AG09319 (cell line): ENCODE measurements at regions not wholly inside any gene's neighbourhood (a gene's known extent, or its start where the extent isn't known, plus 50 kb on each side); places are given as distances from the start of the nearest gene placed in this dataset.

Source experiments
- DNase-seq: peaks from one replicate; pipeline ENCODE4 v3.0.0-alpha.2; 2010; ENCODE audit warnings: low read depth; ENCODE audit errors: extremely low read depth
- CTCF ChIP-seq: IDR thresholded peaks from 2 replicates; pipeline ENCODE4 v1.5.1; 2011; ENCODE audit warnings: low read depth, mild to moderate bottlenecking, inconsistent platforms, low read length, moderate library complexity

- DNase-seq, result no peak
- no peak for TF ChIP-seq CTCF
Observed at GRCh38 chr3:157979022-157979421, 127.2 kb downstream of the SHOX2 start.

- no peak for DNase-seq
- no peak for TF ChIP-seq CTCF
Observed at GRCh38 chr3:157961665-157962064, 144.6 kb downstream of the SHOX2 start.

GRCh38 chr3:157958457-157958856, 147.8 kb downstream of the SHOX2 start:
- TF ChIP-seq CTCF, result no peak

GRCh38 chr3:157956850-157957249, 149.4 kb downstream of the SHOX2 start:
- no peak for TF ChIP-seq CTCF
- DNase-seq, result no peak

More at GRCh38 chr3:157958457-157958856, 147.8 kb downstream of the SHOX2 start:
- no peak for DNase-seq

GRCh38 chr3:157956176-157956575, 150.0 kb downstream of the SHOX2 start:
- TF ChIP-seq CTCF, result no peak
- no peak for DNase-seq

- TF ChIP-seq CTCF, result no peak
- DNase-seq, result no peak
Observed at GRCh38 chr3:157953565-157953964, 152.7 kb downstream of the SHOX2 start.

- no peak for TF ChIP-seq CTCF
- no peak for DNase-seq
Observed at GRCh38 chr3:157948605-157949383, 157.4 kb downstream of the SHOX2 start.
